Uterus (tissue), 2 donors: ENCODE measurements at regions not wholly inside any gene's neighbourhood (a gene's known extent, or its start where the extent isn't known, plus 50 kb on each side); places are given as distances from the start of the nearest gene placed in this dataset.

ENCODE experiments used
- CTCF ChIP-seq, 4 experiments: fragments of 200-600 bp in 2 of 4; fragments of 450-650 bp in 2 of 4; sonication (generic) in 2 of 4; IDR thresholded peaks; one replicate each; pipeline ENCODE4 v1.5.1; 2016 to 2019; ENCODE audit warnings: antibody characterized with exemption in 4 of 4, mild to moderate bottlenecking in 2 of 4, moderate library complexity in 1 of 4
- POLR2A ChIP-seq, 2 donors: fragments of 450-650 bp; IDR thresholded peaks; one replicate each; pipeline ENCODE4 v1.6.1; 2016; ENCODE audit warnings: antibody characterized with exemption in 2 of 2, mild to moderate bottlenecking in 1 of 2, moderate library complexity in 1 of 2

DNA sequence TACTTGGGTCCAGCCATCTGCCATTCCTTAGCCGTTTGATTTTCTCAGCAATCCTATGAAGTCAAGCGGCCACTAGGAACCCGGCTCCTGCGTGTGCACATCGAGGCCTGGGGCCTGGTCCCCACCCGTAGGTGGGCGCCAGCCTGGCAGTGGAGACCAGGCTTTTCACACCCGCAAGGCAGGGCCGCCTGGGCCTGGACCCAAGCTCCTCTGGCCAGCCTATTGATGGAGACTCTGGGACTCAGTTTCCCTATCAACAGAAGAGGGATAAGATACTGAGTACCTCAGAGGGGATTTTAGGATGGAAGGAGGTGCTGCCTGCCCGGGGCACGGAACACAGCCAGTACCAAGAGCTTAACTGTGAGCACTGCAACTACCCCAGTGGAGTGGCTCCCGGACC is 104.3 kb upstream of the C14orf180 start:
- no peak for TF ChIP-seq POLR2A (IDR thresholded peaks at IDR 0.05)
- TF ChIP-seq CTCF (IDR thresholded peaks at IDR 0.05), result no peak
